GM21619 (cell line): ENCODE measurements at regions not wholly inside any gene's neighbourhood (a gene's known extent, or its start where the extent isn't known, plus 50 kb on each side); places are given as distances from the start of the nearest gene placed in this dataset.
"Not testable (repeated sequence)": the region's sequence is repeated elsewhere in the genome, so short reads cannot be mapped to it uniquely, and the experiment has no call there.

Source experiments
- ATAC-seq: cut with Tn5 transposase; IDR thresholded peaks from one replicate; pipeline ENCODE4 v1.9.1; 2021; ENCODE audit not compliant: unreplicated experiment

GRCh38 chr2:4221845-4222244, 518.5 kb downstream of the DCDC2C start:
- ATAC-seq: no peak

GRCh38 chr2:4244422-4244821, 541.0 kb downstream of the DCDC2C start:
- ATAC-seq: not testable (repeated sequence)

GRCh38 chr2:4246364-4247131, 543.2 kb downstream of the DCDC2C start:
- ATAC-seq: no peak

- ATAC-seq: no peak
Observed at GRCh38 chr2:4247791-4248190, 544.4 kb downstream of the DCDC2C start.

- no peak for ATAC-seq
Observed at GRCh38 chr2:4255491-4255890, 552.1 kb downstream of the DCDC2C start.

DNA sequence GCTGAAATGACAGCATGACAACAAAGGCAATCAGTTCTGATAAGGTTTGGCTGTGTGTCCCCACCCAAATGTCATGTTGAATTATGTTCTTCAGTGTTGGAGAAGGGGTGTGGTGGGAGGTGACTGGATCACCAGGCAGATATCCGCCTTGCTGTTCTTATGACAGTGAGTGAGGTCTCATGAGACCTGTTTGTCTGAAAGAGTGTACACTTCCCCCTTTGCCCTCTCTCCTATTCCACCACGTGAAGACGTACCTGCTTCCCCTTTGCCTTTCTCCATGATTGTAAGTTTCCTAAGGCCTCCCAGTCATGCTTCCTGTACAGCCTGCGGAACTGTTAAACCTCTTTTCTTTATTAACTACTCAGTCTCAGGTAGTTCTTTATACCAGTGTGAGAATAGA, 553.0 kb downstream of the DCDC2C start:
- ATAC-seq: no peak

DNA sequence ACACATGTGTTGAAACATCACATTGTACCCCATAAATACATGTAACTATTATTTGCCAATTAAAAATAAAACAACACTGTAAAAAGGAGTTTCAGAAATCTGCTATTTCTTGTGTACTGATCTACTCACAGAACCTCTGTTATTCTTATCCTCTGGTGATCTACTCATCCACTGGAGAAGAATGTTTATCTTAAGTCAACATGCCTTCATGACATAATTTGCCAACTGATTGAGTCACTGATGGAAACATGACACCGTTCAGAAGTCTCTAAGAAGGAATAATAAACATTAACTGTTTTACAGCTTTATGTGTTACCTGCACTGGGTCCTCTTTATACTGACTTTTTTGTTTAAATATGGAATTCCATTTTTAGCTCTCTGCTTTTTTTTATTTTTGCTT, 555.2 kb downstream of the DCDC2C start:
- ATAC-seq: no peak

GRCh38 chr2:4265936-4266335, 562.6 kb downstream of the DCDC2C start:
- ATAC-seq: no peak

DNA sequence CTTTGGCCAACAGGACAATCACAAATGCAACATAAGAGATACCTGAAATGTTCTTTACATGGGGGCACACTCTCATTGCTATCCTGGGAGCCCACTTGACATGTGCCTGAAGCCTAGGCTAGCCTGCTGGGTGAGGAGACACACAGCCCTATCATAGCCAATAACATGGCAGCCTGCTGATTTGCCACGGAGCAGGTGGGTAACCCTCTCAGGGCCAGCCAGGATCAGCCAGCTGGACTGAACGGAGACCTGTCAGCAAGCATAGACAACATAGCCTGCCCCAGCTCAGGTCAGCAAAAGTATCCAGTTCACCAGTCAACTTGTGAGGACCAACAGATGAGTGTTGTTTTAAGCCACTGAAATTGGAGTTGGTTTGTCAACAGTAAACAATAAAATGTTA, 566.5 kb downstream of the DCDC2C start:
- ATAC-seq: no peak

DNA sequence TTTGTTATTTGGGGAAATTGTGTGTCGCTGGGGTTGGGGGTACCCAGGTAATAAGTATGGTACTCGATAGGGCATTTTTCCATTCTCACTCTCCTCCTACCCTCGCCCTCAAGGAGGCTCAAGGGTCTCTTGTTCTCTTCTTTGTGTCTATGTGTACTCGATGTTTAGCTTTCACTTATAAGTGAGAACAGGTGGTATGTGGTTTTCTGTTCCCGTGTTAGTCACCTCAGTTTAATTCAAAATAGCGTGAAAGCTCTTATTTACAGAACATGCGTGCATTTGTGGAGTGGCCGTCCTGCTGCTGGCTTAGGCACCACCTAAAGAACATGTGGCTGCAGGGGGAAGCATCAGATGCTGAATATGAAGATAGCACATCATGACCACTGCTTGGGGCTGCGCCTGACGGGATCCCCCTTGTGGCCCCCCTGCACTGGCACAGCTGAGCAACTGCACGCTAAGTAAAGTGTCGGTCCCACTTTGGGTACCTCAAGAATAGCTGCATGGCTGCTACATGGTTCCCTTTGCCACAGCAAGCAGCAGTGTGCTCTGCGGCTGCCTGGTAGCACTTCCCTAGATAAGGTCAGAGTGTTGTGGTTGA, 569.0 kb downstream of the DCDC2C start:
- no peak for ATAC-seq

GRCh38 chr2:4278392-4278791, 575.0 kb downstream of the DCDC2C start:
- no peak for ATAC-seq

- ATAC-seq: no peak
Observed at GRCh38 chr2:4279431-4279830, 576.1 kb downstream of the DCDC2C start.

DNA sequence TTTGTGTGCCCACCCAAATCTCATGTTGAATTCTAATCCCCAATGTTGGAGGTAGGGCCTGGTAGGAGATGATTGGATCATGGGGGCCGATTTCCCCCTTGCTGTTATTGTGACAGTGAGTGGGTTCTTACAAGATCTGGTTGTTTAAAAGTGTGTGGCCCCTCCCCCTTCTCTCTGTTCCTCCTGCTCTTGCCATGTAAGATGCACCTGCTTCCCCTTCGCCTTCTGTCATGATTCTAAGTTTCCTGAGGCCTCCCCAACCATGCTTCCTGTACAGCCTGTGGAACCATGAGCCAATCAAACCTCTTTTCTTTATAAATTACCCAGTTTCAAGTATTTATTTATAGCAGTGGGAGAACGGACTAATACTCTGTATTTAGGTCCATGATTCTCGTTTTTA, 588.1 kb downstream of the DCDC2C start:
- ATAC-seq: no peak

GRCh38 chr2:4295680-4296079, 592.3 kb downstream of the DCDC2C start:
- ATAC-seq: no peak

GRCh38 chr2:4300616-4301015, 597.2 kb downstream of the DCDC2C start:
- ATAC-seq: no peak

DNA sequence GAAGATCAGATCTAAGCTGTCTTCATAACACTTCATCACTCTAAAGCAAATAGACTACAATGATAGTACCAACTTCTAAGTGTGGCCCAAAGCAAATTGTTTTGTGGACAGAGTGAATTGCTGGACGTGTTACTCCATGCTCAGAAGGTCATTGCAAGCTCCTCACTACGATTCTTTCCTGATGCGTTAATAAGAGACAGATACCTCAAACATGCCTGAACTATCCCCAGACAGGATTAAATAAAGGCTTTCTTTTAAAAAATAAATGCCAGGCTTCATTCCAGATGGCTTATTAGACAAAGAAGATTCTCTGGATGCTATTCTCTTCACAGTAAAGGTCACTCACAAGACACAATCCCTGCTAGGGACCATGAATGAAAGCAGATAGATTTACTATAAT, 621.2 kb downstream of the DCDC2C start:
- ATAC-seq: no peak

DNA sequence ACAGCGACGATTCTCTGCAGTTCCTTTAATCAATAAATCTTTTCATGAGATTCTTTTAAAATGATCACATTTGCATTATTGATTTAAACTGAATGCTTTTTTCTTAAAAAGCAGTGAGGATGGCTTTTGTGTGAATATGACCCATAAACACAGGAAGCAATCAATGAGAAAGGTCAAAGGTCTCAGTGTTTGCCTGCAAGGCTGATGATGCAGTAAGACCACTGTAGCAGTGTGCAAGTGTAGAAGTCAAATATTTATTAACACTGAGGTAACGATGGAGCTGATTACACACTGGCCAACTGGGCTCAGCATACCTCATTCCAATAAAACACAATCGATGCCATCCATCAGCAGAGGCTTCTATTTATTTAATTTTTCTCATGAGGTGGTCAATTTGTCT, 633.5 kb downstream of the DCDC2C start:
- ATAC-seq: no peak

DNA sequence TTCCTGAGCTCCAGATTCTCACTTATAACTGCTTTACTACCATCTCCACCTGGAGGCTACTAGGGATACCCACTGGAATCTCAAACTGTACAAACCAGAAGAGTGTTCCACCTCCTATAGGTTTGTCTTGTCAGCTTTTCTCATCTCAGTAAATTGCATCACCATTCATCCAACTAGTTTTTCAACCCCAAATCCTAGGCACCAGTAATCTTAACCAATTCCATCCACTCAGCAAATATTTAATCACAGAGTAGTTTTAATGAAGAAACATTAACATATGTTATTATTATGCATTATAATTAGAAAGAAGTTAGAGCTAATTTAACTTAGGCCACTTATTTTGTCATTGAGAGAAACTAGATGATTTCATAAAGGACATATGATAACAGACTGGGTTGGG, 635.0 kb downstream of the DCDC2C start:
- no peak for ATAC-seq

GRCh38 chr2:4340536-4340935, 637.2 kb downstream of the DCDC2C start:
- ATAC-seq: no peak

DNA sequence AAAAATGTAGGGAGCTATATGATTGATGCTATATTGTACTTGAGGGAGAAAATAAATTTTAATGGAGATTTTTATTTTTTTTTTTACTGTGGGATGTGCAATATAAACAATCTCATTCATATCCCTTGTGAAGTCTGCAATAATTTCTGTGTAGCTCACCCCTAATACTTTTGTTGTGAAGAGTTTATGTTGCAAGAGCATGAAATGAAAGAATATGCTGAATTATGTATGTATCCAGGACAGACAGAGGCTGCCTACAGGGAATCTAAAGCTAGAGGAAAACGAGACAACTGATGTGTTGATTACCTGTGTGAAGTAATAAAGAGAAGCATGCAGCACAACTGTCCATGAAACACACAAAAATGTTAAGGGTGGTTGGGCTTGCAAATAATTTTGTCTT, 643.3 kb downstream of the DCDC2C start:
- no peak for ATAC-seq

GRCh38 chr2:4353668-4354067, 650.3 kb downstream of the DCDC2C start:
- no peak for ATAC-seq

GRCh38 chr2:4354164-4354563, 650.8 kb downstream of the DCDC2C start:
- ATAC-seq: no peak

DNA sequence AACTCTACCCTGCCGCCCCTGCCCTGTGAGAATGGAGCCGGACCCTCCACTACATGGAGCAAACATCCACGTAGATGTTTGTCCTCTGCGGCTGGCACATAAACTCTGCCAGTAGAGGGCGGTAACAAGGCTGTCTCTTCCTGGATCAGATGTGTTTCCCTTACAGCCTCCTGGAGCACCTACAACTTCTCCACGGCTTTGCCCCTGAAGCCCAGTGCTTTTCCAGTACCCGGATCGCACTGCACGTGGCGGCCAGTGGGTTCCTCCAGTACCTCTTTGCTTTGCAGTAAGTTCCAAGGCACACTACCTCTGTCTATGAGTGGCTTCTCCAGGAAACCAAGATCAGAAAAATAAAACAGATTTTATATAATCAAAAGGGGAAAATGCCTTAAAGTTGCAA, 651.3 kb downstream of the DCDC2C start:
- no peak for ATAC-seq
